Caco-2 (cell line): ENCODE measurements at regions not wholly inside any gene's neighbourhood (a gene's known extent, or its start where the extent isn't known, plus 50 kb on each side); places are given as distances from the start of the nearest gene placed in this dataset.

Experiments used
- BruUV-seq: library from RNA; stranded (reverse); fragments of 400-500 nt; replicated peaks from 2 replicates; lab custom pipeline; 2021; lab: Mats Ljungman, UMichigan
- CTCF ChIA-PET: fragments of 300-600 bp; sonication (Branson Sonifier 250); formaldehyde crosslinking; loops from one replicate; lab custom pipeline; 2022; ENCODE audit warnings: antibody characterized with exemption; lab: Charles Lee
- POLR2A ChIA-PET: fragments of 300-600 bp; sonication (Branson Sonifier 250); formaldehyde crosslinking; loops from one replicate; lab custom pipeline; 2022; ENCODE audit warnings: antibody characterized with exemption; lab: Charles Lee
- DNase-seq, 2 experiments: peaks; one replicate each; pipeline versions ENCODE4 v3.0.0 to v3.0.0-alpha.2; 2020 to 2022
- H3K27me3 ChIP-seq: replicated peaks from 2 replicates; pipeline ENCODE4 v1.6.0; 2011; ENCODE audit warnings: low read length; ENCODE audit not compliant: control insufficient read depth, insufficient read depth
- H3K36me3 ChIP-seq: 2 replicates; pipeline ENCODE4 v1.5.1; 2011; ENCODE audit warnings: low read length; ENCODE audit not compliant: control insufficient read depth, insufficient read depth
- H3K4me1 ChIP-seq: fragments of 250-450 bp; sonication (Bioruptor Pico); 2 replicates; pipeline ENCODE4 v1.5.1; 2020; ENCODE audit warnings: mild to moderate bottlenecking
- H3K4me3 ChIP-seq: 2 replicates; pipeline ENCODE4 v1.5.1; 2011; ENCODE audit warnings: low read depth, mild to moderate bottlenecking, control low read depth, low read length
- H3K9me3 ChIP-seq: fragments of 250-450 bp; sonication (Bioruptor Pico); 2 replicates; pipeline ENCODE4 v1.5.1; 2020; ENCODE audit warnings: mild to moderate bottlenecking, moderate library complexity
- H3K27ac Mint-ChIP-seq: one replicate; pipeline ENCODE4 v1.8.0; 2022; ENCODE audit warnings: mixed read lengths; ENCODE audit not compliant: unreplicated experiment
- H3K27me3 Mint-ChIP-seq: one replicate; pipeline ENCODE4 v1.8.0; 2022; ENCODE audit warnings: mixed read lengths; ENCODE audit not compliant: insufficient read depth, unreplicated experiment
- H3K36me3 Mint-ChIP-seq: one replicate; pipeline ENCODE4 v1.8.0; 2022; ENCODE audit warnings: mild to moderate bottlenecking, mixed read lengths; ENCODE audit not compliant: insufficient read depth, unreplicated experiment
- H3K4me1 Mint-ChIP-seq: one replicate; pipeline ENCODE4 v1.8.0; 2022; ENCODE audit warnings: low read depth, mixed read lengths; ENCODE audit not compliant: unreplicated experiment
- H3K4me3 Mint-ChIP-seq: one replicate; pipeline ENCODE4 v1.8.0; 2022; ENCODE audit warnings: mild to moderate bottlenecking, moderate library complexity, mixed read lengths; ENCODE audit not compliant: unreplicated experiment
- H3K9me3 Mint-ChIP-seq: one replicate; pipeline ENCODE4 v1.8.0; 2022; ENCODE audit warnings: mixed read lengths; ENCODE audit not compliant: unreplicated experiment
- intact Hi-C: fragments of 100-400 bp; cut with micrococcal nuclease; formaldehyde crosslinking; loops from one replicate; pipeline ENCODE4 v1.10.0; 2022; ENCODE audit not compliant: unreplicated experiment
- TF ChIP-seq, protein P1 (sequence below), 2 experiments: fragments of 200-600 bp in 1 of 2; IDR thresholded peaks; 1 replicate in 1 of 2; 2 replicates in 1 of 2; pipeline versions ENCODE4 v1.5.1 to v1.8.0; 2011 to 2022; ENCODE audit warnings: antibody characterized with exemption in 1 of 2, control low read depth in 1 of 2, inconsistent platforms in 1 of 2, low read depth in 1 of 2, low read length in 1 of 2, mild to moderate bottlenecking in 1 of 2, moderate library complexity in 1 of 2; ENCODE audit not compliant: insufficient read depth in 1 of 2, severe bottlenecking in 1 of 2, unreplicated experiment in 1 of 2

GRCh38 chr16:76963614-76964315, 227.2 kb upstream of the MON1B start:
- Mint-ChIP-seq H3K9me3 (no peaks in the 10 kb centered on the region), H3K27me3 (no peaks in the 10 kb centered on the region), H3K27ac (no peak overlapping the region), H3K4me1 (no peaks in the 10 kb centered on the region), H3K4me3 (no peak overlapping the region), H3K36me3 (no peaks in the 10 kb centered on the region)
- TF ChIP-seq, protein P1, sequence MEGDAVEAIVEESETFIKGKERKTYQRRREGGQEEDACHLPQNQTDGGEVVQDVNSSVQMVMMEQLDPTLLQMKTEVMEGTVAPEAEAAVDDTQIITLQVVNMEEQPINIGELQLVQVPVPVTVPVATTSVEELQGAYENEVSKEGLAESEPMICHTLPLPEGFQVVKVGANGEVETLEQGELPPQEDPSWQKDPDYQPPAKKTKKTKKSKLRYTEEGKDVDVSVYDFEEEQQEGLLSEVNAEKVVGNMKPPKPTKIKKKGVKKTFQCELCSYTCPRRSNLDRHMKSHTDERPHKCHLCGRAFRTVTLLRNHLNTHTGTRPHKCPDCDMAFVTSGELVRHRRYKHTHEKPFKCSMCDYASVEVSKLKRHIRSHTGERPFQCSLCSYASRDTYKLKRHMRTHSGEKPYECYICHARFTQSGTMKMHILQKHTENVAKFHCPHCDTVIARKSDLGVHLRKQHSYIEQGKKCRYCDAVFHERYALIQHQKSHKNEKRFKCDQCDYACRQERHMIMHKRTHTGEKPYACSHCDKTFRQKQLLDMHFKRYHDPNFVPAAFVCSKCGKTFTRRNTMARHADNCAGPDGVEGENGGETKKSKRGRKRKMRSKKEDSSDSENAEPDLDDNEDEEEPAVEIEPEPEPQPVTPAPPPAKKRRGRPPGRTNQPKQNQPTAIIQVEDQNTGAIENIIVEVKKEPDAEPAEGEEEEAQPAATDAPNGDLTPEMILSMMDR (IDR thresholded peaks at IDR 0.05; ENCODE audit: insufficient read depth in 1 of 2, low read depth in 1 of 2, low read length in 1 of 2, severe bottlenecking in 1 of 2, unreplicated experiment in 1 of 2): no peak
- H3K36me3 ChIP-seq: no peaks in the 10 kb centered on the region
- no peaks in the 10 kb centered on the region for H3K9me3 ChIP-seq
- H3K4me3 ChIP-seq: no peak overlapping the region
- ChIA-PET CTCF (no interaction called here), POLR2A (no interaction called here)
- no TSS peak for BruUV-seq
- DNase-seq: no peak
- H3K4me1 ChIP-seq: no peaks in the 10 kb centered on the region
- intact Hi-C loops: no loop called here
- no peaks in the 10 kb centered on the region for H3K27me3 ChIP-seq

GRCh38 chr16:76964464-76965154, 226.4 kb upstream of the MON1B start:
- POLR2A ChIA-PET: no interaction called here
- H3K27ac Mint-ChIP-seq: no peak overlapping the region
- H3K27me3 ChIP-seq: no peaks in the 10 kb centered on the region
- no peaks in the 10 kb centered on the region for H3K4me1 Mint-ChIP-seq
- CTCF ChIA-PET: no interaction called here
- no peak overlapping the region for H3K4me3 ChIP-seq
- intact Hi-C loops: no loop called here
- H3K27me3 Mint-ChIP-seq: no peaks in the 10 kb centered on the region
- no peaks in the 10 kb centered on the region for H3K9me3 ChIP-seq
- no TSS peak for BruUV-seq
- DNase-seq: no peak
- H3K4me3 Mint-ChIP-seq: no peak overlapping the region
- H3K9me3 Mint-ChIP-seq: no peaks in the 10 kb centered on the region
- no peaks in the 10 kb centered on the region for H3K4me1 ChIP-seq
- no peaks in the 10 kb centered on the region for H3K36me3 Mint-ChIP-seq
- TF ChIP-seq, protein P1 (IDR thresholded peaks at IDR 0.05; ENCODE audit: insufficient read depth in 1 of 2, low read depth in 1 of 2, low read length in 1 of 2, severe bottlenecking in 1 of 2, unreplicated experiment in 1 of 2): no peak
- H3K36me3 ChIP-seq: no peaks in the 10 kb centered on the region

GRCh38 chr16:76970087-76970744, 220.8 kb upstream of the MON1B start:
- no TSS peak for BruUV-seq
- CTCF ChIA-PET: no interaction called here
- intact Hi-C loops: loop anchor here (1.0 kb wide), 1 partner anchor 14 kb away; no protein-coding TSS in a partner anchor

More at GRCh38 chr16:76970087-76970744, 220.8 kb upstream of the MON1B start:
- H3K4me1 Mint-ChIP-seq: no peaks in the 10 kb centered on the region
- no peak overlapping the region for H3K4me3 Mint-ChIP-seq
- H3K9me3 ChIP-seq: no peaks in the 10 kb centered on the region
- H3K36me3 Mint-ChIP-seq: no peaks in the 10 kb centered on the region
- no peaks in the 10 kb centered on the region for H3K27me3 ChIP-seq
- H3K27ac Mint-ChIP-seq: no peak overlapping the region
- H3K9me3 Mint-ChIP-seq: no peaks in the 10 kb centered on the region
- H3K27me3 Mint-ChIP-seq: peaks cover 5% of the 10 kb centered on the region
- no peaks in the 10 kb centered on the region for H3K36me3 ChIP-seq
- TF ChIP-seq, protein P1 (IDR thresholded peaks at IDR 0.05; ENCODE audit: insufficient read depth in 1 of 2, low read depth in 1 of 2, low read length in 1 of 2, severe bottlenecking in 1 of 2, unreplicated experiment in 1 of 2): no peak
- no peak for DNase-seq
- no peak overlapping the region for H3K4me3 ChIP-seq
- H3K4me1 ChIP-seq: no peaks in the 10 kb centered on the region
- POLR2A ChIA-PET: no interaction called here
